Frontal cortex (tissue), 3 donors: ENCODE measurements at regions not wholly inside any gene's neighbourhood (a gene's known extent, or its start where the extent isn't known, plus 50 kb on each side); places are given as distances from the start of the nearest gene placed in this dataset.
"Not testable (repeated sequence)": the region's sequence is repeated elsewhere in the genome, so short reads cannot be mapped to it uniquely, and the experiment has no call there.

Experiments
- DNase-seq, 2 donors: peaks; one replicate each; pipeline ENCODE4 v3.0.0; 2012; ENCODE audit warnings: low spot score in 2 of 2
- FAIRE-seq: peaks from 2 replicates; lab custom pipeline; 2012; peaks lifted over from hg19 to GRCh38; lab: Jason Lieb, UNC
- donor health status: control.
- donor health status: control.
- donor health status: control.

DNA sequence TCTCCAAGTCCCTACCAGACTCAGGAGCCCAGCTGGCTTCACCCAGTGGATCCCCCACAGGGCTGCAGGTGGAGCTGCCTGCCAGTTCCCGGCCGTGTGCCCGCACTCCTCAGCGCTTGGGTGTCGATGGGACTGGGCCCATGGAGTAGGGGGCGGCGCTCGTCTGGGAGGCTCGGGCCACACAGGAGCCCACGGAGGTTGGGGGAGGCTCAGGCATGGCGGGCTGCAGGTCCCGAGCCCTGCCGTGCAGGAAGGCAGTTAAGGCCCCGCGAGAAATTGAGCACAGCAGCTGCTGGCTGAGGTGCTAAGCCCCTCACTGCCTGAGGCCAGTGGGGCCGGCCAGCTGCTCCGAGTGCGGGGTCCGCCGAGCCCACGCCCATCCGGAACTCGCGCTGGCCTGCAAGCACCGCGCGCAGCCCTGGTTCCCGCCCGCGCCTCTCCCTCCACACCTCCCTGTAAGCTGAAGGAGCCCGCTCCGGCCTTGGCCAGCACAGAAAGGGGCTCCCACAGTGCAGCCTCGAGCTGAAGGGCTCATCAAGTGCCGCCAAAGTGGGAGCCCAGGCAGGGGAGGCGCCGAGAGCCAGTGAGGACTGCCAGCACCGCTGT, 1771.1 kb downstream of the OLFM4 start:
- FAIRE-seq (no peak), DNase-seq (no peak)

DNA sequence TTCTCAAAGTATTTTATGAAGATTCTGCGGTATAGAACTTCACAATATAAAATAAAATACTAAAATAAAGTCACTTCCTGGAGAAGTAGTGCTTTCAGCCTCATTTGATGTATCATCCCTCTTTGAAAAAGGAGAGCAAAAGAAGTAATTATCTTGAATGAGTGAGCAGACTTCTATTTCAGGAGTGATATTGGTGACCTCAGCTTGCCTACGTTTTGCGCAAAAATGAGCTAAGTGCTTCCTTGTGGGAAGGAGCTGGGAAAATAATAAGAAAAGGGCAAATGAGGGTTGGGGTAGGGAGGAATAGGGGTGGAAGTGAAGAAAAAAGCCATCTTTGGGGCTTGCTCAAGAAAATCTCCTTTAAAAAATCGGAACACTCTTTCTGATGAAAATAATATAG, 1773.6 kb downstream of the OLFM4 start:
- no peak for FAIRE-seq
- no peak for DNase-seq

DNA sequence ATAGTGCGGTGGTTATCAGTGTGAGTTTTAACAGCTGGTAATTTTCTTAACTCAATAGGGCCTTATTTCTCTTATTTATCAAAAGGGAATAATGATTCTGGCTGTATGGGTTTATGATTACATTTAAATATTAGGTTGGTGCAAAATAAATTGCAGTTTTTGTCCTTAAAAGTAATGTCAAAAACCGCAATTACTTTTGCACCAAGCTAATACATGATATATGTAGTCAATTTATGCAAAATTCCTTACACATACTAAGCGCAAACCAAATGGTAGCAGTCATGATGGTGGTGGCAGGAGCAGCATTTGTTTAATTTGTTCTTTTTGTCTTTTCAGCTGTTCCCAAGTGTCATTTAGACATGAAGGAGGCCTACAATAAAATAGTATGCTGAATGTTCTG, 1777.1 kb downstream of the OLFM4 start:
- no peak for DNase-seq
- no peak for FAIRE-seq

DNA sequence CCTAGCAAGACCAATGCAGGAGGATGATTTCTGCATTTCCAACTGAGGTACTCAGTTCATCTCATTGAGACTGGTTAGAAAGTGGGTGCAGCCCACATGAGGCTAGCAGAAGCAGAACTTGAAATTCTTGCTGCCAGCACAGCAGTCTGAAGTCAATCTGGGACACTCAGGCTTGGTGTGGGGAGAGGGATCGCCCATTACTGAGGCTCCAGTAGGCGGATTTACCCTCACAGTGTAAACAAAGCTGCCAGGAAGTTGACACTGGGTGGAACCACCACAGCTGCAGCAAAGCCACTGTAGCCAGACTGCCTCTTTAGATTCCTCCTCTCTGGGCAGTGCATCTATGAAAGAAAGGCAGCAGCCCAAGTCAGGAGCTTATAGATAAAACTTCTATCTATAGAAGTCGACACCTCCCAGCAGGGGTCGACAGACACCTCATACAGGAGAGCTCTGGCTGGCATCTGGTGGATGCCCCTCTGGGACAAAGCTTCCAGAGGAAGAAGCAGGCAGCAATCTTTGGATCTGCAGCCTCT, 1793.4 kb downstream of the OLFM4 start:
- not testable (repeated sequence) for FAIRE-seq, DNase-seq

DNA sequence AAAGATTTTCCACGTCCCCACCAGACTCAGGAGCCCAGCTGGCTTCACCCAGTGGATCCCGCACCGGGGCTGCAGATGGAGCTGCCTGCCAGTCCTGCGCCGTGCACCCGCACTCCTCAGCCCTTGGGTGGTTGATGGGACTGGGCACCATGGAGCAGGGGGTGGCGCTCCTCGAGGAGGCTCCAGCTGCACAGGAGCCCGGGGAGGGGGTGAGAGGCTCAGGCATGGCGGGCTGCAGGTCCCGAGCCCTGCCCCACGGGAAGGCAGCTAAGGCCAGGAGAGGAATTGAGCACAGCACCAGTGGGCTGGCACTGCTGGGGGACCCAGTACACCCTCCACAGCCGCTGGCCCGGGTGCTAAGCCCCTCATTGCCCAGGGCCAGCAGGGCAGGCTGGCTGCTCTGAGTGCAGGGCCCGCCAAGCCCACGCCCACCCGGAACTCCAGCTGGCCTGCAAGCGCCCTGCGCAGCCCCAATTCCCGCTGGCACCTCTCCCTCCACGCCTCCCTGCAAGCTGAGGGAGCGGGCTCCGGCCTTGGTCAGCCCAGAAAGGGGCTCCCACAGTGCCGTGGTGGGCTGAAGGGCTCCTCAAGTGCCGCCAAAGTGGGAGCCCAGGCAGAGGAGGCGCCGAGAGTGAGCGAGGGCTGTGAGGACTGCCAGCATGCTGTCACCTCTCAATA, 1800.9 kb downstream of the OLFM4 start:
- FAIRE-seq, DNase-seq: not testable (repeated sequence)

DNA sequence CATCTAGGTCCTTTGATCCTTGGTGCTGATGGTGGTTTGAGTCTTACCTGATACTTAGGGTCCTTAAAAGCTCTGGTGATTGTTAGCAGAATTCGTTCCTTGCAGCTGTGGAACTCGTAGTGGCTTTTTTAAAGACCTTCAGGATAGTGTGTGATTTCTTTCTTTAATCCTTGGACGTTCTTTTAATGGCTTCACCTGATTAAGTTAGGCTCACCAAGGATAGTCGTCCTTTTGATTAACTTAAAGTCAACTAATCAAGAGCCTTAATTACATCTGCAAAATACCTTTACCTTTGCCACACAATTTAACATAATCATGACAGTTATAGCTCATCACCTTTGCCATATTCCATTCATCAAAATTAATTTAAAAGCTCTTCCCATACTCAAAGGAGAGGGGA, 1807.7 kb downstream of the OLFM4 start:
- FAIRE-seq, result no peak

DNA sequence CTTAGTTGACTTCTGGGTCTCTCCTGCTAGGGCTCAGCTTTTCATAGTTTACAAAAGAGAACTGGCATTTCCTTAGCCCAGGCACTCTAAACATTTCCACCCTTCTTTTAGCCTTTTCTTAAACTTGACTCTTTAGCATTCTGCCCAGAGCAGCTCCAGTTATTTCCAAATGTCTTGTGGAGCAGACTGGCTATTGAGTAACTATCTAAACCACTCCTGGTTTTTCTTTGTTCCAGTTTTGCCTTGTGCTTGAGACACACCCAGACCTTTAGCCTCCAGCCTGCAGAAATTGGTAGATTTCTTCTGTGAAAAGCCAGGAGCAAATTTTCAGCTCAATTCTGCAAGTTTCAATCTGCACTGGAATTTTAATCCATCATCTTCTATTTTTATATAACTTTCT, 1813.1 kb downstream of the OLFM4 start:
- DNase-seq (no peak), FAIRE-seq (no peak)

More for the DNA sequence above, 1807.7 kb downstream of the OLFM4 start:
- DNase-seq, result no peak

DNA sequence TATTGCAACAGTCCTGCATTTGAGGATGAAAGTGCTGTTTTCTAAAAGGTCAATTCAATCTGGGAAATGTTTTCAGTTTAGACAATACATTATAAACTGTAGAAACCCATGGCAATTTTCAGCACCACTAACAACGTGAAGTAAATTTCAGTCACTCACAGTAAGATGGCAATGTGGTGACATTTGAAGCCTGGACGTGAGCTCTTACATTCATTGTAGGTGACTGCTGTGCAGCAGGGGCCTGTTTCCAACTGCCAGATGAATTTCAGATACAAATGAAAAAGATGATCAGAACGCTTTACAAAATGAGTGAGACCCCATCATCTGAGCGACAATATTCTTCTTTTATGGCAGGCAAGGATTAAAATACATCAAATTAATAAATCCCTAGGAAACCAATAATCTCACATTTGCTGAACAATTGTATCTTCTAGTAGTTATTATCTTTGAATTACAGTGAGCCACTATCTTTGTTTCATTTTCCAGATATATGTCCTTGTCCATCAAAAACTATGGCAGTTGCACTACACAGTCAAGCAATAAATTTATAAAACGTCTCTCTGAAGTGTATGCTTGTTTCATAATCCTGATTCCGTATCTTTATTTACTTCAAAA, 1816.8 kb downstream of the OLFM4 start:
- DNase-seq, result no peak
- no peak for FAIRE-seq

DNA sequence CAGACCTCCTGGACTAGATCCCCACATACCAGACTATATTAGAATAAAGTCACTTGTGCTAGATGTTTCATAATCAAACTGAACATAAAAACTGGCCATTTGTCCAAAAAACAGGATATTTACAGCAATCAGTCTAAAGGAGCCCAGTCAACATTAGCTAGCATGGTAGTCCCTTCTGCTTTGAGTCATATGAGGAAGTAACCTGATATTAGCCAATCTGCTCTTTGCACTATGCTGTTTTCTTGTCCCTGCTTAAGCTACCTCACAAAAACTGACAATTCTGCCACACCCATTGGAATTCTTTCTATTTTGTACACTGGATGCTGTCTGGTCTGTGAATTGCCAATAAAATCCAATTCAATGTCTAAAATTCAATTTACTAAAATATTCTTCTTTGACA, 1824.2 kb downstream of the OLFM4 start:
- FAIRE-seq (no peak), DNase-seq (no peak)

DNA sequence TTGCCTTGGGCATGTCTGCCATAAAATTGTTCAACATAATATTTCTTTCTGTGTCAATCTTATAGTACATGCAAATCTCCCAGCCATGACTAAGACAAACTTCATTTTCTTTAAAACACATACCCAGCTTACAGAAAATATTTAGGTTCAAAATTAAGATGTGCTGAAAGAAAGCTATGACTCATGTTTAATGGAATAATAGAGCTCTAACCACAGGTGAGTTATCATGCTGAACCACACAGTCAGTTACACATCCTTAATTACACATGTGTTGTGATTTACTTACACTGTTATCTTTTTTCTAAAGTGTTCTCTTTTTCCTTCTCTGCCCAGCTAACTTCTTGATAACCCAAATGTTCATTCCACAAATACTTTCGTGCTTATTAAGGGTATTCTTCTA, 1831.2 kb downstream of the OLFM4 start:
- FAIRE-seq (no peak), DNase-seq (no peak)

DNA sequence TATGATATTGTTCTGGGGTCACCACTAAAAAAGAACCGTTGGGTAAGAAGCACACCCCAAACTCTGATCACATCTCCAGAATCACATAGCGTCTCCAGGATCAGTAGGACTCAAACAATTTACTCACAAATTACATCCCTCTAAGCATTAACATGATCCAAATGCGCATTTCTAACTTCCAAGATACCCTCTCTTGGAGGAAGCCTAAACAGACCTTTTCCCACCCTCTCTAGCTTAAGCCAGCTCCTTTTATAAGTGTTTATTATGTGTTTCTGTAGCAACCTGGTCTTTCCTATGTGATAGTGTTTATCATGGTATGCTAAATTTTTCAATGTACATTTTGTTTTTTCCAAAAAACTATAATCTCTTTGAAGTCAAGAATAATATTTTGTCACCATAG, 1846.5 kb downstream of the OLFM4 start:
- FAIRE-seq (no peak), DNase-seq (no peak)

DNA sequence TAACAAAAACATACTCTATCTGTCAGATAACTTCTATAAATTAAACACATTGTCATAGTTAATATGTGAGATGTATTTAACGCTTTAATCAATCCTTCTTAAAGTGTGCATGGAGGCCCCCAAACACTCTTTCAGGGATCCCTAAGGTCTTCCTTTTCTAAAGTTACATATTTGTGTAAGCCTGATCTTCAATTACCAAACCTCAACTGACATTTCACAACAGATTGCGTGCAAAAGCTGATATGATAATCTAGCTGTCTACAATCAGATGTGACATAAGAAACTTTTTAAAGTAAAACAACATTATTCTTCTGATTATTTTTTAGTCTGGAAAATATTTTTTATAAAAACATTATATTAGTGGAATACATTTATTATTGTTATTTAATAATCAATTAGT, 1850.4 kb downstream of the OLFM4 start:
- FAIRE-seq (no peak), DNase-seq (no peak)

DNA sequence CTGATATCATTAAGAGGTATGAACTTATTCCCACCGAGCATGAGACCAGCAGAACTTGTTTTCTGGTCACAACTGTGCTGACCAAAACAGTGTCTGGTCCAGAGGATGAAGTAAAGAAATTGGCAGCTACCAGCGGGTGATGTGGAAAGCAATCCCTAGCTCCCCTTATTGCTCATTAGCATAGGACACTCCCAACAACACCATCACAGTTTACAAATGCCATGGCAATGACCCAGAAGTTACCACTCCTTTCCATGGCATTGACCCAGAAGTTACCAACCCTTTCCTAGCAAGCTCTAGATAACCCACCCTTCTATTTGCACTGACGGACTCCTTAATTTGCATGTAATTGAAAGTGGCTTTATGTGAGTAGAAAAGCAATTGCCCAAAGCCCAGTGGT, 1856.1 kb downstream of the OLFM4 start:
- no peak for FAIRE-seq
- no peak for DNase-seq

DNA sequence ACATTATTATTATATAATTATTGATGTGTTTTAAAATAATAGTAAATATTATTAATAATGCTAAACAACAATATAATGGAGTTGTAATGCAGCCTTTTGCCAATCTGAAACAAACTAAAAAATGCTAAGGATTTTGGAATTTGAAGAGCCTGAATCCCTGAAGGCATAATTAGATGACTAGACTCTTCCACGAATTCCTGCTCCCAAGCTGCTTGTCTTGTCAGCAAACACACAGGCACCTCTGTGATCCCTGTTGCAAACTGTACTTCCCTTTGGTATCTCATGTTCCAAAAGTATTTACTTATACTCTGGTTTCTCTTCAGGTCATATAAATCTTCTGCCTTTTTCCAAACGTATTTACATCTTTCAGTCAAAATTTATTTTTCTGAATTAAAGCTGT, 1862.4 kb downstream of the OLFM4 start:
- DNase-seq (no peak), FAIRE-seq (no peak)

DNA sequence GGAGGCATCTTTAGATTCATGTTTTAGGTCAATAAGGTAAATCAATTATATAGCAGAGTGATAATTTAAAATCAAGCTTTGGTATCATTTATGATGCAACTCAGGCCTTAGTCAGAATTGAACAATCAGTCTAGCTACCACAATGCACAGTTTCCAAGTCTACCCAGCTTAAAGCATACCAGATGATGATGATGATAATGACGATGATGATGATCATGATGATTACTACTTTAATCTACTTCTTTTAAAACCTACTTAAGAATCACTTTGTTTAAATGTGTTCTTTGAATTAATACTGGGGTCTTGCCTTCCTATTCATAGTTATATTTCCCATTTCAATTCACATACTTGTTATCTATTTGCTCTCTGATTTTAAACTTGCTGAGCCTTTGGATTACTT, 1872.7 kb downstream of the OLFM4 start:
- FAIRE-seq (no peak), DNase-seq (no peak)

DNA sequence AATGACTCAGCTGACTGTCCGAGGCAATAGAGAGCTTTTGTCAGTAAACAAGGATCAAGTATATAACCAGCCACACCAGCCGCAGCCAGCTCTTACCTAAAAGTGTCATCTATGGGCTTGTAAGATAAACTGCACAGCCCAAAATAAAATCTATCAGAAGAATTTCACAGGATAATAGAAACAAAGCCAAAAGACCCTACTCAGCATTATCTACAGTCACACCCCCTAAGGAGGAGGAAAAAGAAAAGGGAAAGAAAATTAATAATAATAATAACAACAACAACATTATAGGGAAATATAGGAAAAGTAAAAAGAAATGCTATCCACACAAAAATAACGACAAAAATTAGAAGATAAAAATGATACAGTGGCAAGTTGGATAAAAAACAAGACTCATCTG, 1883.8 kb downstream of the OLFM4 start:
- FAIRE-seq, result no peak
- DNase-seq, result no peak

DNA sequence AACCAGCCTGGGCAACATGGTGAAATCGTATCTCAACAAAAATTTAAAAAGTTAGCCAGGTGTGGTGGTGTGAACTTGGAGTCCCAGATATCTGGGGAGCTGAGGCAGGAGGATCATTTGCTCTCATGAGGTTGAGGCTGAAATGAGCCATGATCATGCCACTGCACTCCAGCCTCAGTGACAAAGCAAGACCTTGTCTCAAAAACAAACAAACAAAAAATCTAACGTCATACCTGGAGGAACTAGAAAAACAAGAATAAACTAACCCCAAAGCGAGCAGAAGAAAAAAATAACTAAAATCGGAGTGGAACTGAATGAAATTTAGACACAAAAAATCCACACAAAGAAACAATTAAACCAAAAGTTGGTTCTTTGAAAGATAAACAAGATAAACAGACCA, 1885.1 kb downstream of the OLFM4 start:
- no peak for FAIRE-seq
- no peak for DNase-seq

DNA sequence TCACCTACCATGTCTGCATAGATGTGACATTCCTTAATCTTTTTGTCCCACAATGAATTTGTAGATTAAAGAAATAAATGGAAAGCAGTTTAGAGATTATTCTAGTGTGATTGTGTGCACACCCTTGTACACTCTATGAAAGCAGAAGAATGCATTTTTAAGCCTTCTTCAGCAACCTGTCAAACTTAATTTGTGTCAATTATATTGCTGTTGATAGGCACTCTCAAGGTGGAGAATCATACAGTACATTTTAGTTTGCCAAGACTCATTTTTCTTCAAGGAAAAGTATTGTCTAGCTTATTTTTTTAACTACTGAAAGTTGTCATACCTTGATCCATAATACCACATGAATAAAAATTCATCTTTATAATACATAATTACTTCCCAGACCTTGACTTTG, 1898.9 kb downstream of the OLFM4 start:
- FAIRE-seq (no peak), DNase-seq (no peak)

DNA sequence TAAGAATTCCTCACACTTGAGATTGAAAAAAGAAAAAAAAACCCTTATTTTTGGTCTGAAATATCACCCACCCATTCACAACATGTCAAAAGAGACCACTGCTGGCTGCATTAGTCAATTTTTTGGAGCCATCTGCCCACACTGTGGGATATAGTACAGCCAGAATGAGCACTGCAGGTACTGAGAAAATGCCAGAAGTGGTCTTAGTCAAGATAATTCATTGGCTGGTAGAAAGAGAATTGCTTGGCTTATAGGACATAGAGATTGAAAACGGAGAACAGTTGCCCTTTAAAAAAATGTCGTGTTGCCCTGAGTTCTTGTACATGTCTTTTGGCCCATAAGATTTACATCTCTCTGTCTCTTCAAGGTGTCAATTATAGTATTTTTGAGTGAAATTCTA, 1899.5 kb downstream of the OLFM4 start:
- FAIRE-seq, result no peak
- no peak for DNase-seq

DNA sequence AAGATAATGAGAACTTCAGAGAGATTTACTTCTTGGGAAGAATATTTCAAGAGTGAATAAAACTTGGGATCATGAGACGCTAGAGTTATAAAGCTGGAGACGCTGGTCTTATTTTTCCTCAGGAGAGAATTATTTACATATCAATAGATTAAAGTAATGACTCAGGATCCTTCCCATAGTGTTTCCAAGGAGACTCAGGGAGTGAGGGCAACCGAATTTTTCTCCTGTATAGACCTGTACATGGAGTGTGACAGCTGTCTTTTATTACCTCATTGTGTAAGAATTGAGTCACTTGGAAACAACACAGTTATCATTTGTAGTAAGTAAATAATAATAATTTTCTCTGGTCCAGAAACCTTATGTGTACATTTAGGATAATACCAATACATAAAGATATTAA, 1905.5 kb downstream of the OLFM4 start:
- FAIRE-seq (no peak), DNase-seq (no peak)

DNA sequence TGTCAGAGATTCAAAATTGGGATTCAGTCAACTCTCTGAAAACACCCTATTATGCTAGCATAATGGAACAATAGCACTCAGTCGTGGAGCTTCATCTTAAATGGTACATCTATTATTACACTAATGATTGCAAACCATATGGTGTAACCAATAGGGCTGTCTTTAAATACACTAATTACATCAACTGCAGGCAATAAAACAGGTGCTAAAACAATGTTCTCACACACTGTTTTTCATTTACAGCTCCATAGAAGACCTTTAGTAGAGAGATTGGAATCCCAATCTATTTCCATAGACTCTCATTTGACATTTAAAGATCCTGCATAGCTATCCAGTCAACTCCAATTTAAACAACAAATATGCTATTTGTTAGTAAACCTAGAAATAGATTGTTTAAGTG, 1917.4 kb downstream of the OLFM4 start:
- FAIRE-seq (no peak), DNase-seq (no peak)
